HG03439 (cell line): ENCODE measurements at regions not wholly inside any gene's neighbourhood (a gene's known extent, or its start where the extent isn't known, plus 50 kb on each side); places are given as distances from the start of the nearest gene placed in this dataset.
A peak's percentile ranks its signal among the peaks of the same experiment; 100 is the strongest.
"Not testable (repeated sequence)": the region's sequence is repeated elsewhere in the genome, so short reads cannot be mapped to it uniquely, and the experiment has no call there.

Source experiments
- ATAC-seq: cut with Tn5 transposase; IDR thresholded peaks from one replicate; pipeline ENCODE4 v1.9.1; 2021; ENCODE audit warnings: mild to moderate bottlenecking, moderate library complexity; ENCODE audit not compliant: unreplicated experiment

DNA sequence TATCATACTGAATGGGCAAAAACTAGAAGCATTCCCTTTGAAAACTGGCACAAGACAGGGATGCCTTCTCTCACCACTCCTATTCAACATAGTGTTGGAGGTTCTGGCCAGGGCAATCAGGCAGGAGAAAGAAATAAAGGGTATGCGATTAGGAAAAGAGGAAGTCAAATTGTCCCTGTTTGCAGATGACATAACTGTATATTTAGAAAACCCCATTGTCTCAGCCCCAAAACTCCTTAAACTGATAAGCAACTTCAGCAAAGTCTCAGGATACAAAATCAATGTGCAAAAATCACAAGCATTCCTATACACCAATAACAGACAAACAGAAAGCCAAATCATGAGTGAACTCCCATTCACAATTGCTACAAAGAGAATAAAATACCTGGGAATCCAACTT, 52.5 kb upstream of the CCDC71L start:
- not testable (repeated sequence) for ATAC-seq

DNA sequence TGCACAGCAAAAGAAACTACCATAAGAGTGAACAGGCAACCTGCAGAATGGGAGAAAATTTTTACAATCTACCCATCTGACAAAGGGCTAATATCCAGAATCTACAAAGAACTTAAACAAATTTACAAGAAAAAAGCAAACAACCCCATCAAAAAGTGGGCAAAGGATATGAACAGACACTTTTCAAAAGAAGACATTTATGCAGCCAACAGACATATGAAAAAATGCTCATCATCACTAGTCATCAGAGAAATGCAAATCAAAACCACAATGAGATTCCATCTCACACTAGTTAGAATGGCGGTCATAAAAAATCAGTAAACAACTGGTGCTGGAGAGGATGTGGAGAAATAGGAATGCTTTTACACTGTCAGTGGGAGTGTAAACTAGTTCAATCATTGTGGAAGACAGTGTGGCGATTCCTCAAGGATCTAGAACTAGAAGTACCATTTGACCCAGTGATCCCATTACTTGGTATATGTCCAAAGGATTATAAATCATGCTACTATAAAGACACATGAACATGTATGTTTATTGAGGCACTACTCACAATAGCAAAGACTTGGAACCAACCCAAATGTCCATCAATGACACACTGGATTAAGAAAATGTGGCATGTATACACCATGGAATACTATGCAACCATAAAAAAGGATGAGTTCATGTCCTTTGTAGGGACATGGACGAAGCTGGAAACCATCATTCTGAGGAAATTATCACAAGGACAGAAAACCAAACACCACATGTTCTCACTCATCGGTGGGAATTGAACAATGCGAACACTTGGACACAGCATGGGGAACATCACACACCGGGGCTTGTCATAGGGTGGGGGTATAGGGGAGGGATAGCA, 53.9 kb upstream of the CCDC71L start:
- ATAC-seq = not testable (repeated sequence)

DNA sequence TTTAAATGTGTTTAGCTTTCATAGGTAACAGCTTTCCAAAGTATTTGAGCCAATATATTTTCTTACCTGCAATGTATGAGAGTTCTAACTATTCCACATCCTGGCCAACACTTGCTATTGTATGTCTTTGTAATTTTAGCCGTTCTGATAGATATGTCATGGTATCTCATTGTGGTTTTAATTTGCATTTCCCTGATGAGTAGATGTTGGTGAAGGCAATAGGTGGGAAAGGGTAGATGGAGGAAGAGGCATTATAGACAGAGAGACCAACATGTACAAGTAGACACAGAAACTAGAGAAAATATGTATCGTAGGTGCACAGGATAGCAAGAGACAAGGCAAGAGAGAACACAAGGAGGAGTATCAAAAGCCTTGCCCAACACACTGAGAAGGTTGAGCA, 54.8 kb upstream of the CCDC71L start:
- no peak for ATAC-seq

DNA sequence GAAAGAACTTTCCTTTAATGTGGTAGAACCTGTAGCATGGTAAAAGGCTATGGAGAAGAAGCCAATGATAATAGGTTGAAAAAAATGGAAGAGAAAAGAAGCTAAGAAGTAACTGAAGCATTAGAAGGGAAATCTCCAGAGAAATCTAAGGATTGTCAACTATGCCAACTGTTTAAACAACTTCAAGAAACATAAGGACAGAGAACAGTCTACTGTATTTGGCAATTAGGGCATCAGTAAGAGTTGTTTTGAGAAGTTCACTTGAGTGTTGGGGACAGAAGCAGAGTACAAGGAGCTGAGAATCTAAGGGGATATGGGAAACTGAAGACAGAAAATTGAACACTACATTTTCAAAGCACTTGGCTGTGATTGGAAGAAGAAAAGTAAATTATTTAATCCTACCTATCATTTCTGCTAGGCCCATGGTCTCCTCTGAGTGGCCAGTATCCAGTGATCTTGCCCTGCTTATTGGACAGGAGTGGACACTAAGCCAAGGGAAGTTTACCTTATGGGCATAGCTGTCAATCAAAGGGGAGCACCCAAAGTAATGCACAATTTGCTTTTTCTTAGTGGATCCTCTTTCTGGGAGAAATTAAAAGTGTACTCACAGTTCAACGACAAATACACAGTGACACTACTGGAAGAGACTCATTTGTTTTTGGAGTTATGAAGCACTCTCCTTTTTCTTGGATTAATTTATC, 56.4 kb upstream of the CCDC71L start:
- ATAC-seq = no peak

DNA sequence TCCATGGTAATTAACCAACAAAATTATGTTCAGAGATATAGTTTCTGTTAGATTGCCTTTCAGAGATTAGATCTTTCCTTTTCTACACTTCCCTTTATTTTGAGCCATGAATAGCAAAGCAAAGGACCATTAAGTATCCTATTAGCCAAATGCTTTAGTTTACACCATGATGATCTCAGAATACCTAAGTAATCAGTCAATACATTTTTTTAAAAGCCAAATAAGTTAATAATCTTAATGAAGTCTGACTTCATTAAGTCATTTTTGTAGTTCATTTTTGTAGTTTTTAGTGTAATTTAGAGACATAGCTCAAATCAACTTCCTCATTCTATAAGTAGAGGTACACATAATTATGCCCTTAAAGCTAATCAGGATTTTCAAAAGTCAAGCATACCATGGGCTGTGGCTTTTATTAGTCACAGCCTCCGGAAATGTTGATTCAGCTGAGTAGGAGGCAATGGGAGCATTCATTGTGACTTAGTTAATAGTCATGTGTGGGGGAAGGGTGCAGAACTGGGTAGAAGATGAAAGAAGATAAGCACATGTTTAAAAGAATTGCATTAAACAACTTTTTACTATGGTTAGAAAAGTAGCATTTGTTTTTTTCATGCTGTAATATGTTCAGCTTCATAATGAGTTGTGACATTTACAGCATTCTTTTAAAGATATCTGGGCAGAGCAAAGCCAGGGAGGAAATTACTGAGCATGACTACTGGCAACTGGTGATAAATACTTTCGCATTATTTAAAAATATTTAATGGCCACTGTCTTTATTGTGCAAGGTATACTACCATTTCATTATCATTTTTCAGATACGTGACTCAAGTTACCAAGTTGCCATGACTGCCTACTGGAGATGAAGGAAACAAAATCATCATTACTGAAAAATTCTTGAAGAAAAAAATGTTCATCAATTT, 57.3 kb upstream of the CCDC71L start:
- peak; percentile 87 for ATAC-seq

DNA sequence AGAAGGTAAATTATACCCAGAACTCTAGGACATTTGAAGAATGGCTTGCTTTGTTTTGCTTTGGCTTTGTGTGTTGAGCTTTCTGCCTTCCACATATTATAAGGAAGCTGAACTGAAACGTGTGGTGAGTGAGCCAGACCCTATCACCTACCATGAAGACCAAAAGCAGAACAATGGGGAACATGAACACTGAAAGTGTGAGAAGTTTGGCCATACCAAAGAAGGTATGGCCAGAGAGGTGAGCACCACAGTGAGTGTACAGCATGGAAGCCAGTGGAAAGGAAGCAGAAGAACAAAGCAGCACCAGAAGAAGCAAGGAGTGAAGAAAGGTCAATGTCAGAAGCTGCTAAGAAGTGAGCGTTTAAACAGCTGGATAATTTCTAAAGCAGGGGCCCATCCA, 59.7 kb upstream of the CCDC71L start:
- no peak for ATAC-seq

DNA sequence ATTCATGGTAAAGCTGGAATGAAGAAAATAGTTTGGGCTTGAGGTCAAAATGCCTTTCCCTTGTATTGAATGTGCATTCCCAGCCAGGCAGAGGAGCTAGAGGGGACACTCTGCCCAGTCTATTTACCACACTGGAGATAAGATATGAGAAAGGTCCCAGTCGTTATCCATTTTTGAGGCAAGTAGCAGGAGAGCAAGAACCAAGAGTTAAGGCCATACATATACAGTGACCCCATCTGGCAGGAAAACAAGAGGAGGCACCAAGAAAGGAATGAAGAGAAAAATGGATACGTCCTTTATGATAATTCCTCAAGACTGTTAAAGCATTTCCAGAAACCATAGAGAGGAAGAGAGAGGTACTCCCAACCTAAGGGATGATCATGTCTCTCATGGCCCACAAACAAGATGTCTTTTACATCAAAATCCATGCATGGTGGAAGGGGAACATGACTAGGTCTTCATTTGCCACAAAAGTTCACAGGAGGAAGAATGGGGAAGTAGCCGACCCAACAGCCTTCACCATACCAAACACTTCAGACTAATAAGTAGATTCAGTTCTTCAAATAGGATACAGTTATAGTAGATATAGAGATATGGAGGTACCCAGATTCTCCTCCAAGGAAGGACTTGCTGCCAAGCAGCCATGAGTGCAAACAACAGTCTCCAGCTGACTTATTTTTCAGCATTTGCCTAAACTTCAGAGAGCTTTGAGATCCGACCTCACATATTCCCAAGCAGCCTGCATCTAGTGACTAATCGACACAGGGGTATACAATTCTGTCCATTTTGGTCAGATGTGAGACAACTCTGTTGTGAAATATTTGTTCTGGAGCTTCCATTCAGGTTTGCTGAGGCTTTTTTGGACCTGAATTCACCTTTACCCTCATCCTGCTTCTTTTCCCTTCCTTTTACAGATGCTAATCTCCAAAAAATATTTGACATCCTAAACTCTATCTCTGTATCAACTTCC, 61.1 kb upstream of the CCDC71L start:
- no peak for ATAC-seq

DNA sequence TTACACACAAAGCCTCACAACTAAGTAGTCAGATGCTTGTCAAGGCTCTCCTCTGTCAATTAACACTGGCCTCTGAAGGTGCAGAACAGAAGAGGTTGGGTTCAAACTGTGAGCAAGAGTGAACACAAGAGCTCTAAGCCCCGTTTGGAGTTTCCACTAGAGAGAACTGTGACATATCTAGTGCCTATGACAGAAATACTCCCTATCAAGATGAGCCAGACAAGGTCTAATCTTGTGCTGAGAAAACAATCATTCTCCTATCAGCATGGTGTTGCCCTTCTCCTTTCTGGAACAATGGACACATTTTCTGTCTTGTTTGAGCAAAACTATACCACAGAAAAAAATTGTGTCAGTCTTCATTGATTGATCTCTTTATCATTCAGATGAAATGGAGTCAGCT, 62.4 kb upstream of the CCDC71L start:
- ATAC-seq = no peak

DNA sequence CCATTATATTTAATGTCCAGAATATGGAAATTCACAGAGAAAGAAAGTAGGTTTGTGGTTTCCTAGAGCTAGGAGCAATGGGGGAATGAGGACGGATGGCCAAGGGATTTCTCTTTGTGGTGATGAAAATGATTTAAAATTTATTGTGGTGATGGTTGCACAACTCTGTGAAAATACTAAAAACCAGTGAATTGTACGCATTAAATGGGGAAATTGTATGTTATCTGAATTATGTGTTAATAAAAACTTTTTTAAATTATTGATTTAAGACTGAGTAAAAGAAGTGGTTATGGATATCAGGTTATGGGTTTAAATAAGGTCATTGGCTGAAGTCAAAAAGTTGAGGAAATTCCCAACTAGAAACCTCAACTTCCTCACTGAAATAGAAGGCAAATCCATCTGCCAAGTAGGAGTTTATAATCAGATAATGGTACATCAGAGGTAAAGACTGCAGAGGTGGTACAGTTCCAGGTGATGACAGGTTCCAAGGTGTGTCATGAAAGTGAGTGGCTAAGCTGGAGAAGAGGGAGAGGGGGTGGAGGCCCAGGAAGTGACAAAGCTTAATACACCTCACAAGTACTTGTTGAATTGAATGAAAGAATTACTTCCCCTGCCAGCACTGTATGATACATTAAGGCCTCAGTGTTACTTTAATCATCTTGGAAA, 68.9 kb upstream of the CCDC71L start:
- no peak for ATAC-seq

DNA sequence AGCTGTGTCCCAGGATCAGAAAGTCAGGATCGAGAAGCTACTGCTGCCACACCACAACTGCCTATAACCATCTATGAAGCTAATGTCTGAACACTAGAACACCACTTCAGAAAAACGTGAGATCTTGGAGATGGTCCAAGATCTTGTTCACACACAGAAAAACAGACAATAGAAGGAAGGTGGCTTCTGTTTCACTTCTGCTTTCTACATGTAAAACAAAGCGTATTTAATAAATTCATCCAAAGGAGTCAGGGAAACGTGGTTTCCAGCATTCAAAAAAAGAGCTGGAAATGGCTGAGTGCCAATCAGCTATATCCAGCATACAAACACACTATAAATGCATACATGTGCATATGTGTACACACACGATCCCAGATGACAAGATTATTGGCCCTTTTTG, 70.2 kb upstream of the CCDC71L start:
- peak; percentile 88 for ATAC-seq

DNA sequence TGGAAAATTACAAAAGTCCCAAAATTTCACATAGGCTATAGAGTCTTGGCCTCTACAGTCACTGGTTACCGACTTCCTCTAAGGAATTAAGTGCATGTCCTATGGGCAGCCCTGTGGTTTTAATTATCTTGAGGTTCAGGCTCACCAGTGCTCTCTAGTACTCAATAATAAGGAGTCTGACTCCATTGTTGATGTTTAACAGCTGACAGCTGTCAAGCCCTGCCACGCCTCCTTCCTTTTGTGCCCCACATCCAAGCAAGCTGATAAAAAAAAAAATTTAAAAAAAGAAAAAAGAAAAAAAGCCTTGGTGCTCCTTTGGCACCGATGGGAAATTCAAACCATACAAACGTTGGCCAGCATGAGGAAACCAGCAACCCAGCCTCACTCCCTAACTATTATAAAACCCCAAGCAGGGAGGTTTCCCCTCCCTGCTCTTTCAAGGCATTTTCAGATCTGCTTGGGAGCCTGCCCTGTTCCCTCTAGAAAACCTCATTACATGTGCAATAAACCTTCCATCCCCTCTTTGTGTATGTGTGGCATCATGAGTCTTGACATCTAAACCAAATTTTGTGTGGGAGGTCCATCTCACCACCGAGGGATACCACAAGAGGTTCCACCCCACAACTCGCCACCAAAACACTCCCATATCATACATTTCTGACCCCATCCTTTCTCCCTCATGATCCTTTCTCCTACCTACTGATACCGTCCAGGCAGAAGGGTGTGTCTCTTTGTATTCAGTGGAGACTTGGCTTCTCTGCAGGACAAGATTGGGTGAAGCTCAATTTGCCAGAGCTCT, 70.9 kb upstream of the CCDC71L start:
- no peak for ATAC-seq

DNA sequence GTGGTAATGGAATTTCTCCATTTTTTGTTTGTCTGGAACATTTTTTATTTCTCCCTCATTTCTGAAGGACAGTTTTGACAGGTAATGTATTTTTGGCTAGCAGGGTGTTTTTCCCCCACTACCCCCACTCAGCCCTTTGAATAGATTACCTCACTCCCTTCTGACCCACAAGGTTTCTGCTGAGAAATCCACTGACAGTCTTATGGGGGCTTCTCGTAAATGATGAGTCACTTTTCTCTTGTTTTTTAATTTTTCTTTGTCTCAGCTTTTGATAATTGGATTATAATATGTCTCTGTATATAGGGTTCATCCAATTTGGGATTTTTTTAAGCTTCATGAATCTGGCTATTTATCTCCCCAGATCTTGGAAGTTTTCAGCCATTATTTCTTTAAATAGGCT, 74.7 kb upstream of the CCDC71L start:
- no peak for ATAC-seq

DNA sequence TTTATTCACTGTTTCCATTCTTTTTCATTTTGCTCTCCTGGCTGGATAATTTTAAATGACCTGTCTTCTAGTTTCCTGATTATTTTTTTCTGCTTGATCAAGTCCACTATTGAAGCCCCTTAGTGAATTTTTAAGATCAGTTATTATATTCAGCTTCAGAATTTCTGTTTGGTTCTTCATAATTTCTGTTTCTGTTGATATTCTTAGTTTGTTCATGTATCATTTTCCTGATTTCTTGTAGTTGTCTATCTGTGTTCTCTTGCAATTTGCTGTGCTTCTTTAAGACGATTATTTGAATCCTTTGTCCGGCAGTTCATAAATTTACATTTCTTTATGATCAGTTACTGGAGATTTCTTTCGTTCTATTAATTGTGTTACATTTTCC, 75.2 kb upstream of the CCDC71L start:
- no peak for ATAC-seq

DNA sequence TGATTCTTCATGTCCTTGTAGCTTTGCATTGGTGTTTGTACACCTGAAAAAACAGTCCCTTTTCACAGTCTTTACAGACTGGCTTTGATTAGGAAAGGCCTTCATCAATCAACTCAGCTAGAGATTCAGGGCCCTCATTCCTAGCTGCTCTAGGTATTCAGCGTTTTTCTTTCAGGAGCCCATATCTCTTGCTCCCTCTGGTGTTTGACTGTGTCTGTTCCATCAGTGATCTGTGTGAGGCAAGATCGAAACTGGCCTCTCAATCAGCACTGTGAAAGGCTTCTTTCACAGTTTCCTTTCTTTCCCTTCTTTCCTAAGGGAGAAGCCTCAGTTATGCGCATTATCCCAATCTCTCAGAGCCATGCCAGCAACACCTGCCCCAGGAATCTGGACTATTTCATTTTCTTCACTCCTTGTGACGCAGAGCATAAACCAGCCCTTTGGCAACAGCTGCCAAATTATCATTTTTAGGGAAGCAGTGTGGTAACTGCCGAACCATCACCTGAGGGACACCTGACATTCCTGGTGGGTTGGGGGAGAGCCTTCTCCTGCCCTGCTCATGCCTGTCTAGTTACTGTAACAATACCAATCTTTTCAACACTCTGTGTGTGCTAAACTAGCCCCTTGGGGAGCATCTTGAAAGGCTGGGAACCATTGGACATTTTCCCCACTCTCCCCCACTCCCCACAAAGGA, 75.7 kb upstream of the CCDC71L start:
- ATAC-seq = peak; percentile 80

DNA sequence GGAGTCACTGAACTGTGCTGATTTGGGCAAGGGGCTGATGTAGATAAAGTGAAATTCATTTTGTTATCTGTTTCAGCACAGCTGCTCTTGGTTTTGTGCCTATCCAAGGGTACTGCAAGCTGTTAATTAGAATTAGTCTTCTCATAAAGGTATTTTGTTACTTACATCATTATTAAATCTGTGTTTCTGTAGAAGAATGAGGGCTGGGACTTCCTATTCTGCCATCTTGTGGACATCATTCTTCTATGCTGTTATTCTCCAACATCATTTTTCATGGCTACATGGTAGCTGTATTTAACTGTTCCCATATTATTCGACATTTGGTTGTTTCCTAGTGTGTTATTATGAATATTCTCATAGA, 76.2 kb upstream of the CCDC71L start:
- ATAC-seq = no peak

DNA sequence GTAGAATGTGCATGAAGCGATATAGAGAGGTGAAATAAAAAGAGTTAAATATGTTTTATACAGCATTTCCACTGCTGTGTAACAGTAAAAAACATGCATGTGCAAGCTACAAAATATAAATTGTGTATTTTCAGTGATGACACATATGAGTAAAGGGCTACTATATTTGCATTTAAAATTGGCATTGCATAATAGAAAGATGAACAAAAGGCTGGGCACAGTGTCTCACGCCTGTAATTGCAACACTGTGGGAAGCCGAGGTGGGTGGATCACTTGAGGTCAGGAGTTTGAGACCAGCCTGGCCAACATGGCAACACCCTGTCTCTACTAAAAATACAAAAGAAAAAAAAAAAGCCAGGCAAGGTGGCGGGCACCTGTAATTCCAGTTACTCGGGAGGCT, 79.8 kb upstream of the CCDC71L start:
- ATAC-seq = no peak

DNA sequence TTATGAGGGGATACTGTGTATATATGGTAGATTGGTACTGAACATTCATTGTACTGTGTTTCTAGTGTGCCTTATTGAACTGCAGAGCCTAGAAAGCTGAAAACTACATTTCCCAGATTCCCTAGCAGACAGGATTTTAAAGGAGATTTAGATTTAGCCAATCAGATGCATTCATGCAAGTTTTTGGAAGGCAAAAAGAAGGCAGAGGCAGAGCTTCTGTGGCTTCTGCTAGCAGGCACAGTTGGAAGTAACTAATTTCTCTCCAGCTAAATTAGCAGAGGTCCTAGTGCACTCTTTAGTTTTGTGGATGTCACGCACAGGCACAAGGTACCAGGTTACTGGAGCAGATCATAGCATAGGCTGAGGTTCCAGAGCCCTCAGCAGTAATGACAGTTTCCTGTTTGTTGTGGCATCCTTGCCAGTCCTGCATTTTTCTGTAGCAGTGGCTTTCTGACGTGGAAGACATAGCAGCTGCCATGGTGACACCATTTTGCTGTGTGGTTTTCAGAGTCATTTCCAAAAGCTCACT, 83.7 kb upstream of the CCDC71L start:
- ATAC-seq = no peak

DNA sequence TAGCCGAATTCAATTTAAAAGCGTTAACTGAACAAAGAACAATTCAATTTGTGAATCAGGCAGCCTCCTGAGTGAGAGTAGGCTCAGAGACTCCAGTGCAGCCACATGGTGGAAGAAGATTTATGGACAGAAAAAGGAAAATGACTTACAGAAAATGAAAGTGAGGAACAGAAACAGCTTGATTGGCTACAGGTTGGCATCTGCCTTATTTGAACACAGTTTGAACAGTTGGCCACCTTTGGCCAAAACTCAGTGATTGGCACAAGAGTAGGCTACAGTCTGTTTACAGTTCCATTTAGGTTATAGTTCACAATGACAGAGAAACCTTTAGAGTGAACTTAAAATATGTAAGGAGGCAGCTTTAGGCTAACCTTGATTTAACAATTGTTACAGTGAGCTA, 86.3 kb upstream of the CCDC71L start:
- ATAC-seq = not testable (repeated sequence)
